Astrocyte (in vitro differentiated cells and primary cell): ENCODE measurements at regions not wholly inside any gene's neighbourhood (a gene's known extent, or its start where the extent isn't known, plus 50 kb on each side); places are given as distances from the start of the nearest gene placed in this dataset.
A peak's percentile ranks its signal among the peaks of the same experiment; 100 is the strongest.

ENCODE experiments used
- DNase-seq: peaks from one replicate; pipeline ENCODE4 v3.0.0-alpha.2; 2010; ENCODE audit warnings: low read depth
- FAIRE-seq: peaks from 2 replicates; lab custom pipeline; 2011; peaks lifted over from hg19 to GRCh38; lab: Jason Lieb, UNC
- H2AFZ ChIP-seq: 2 replicates; pipeline ENCODE4 v1.6.0; 2012; ENCODE audit warnings: low read depth, low read length, inconsistent platforms
- H3K27ac ChIP-seq: 2 replicates; pipeline ENCODE4 v1.5.1; 2011; ENCODE audit warnings: low read depth, low read length, inconsistent platforms
- H3K27me3 ChIP-seq: 2 replicates; pipeline ENCODE4 v1.6.0; 2011; ENCODE audit warnings: low read length, inconsistent platforms; ENCODE audit not compliant: insufficient read depth
- H3K36me3 ChIP-seq: 2 replicates; pipeline ENCODE4 v1.5.1; 2011; ENCODE audit warnings: low read length, inconsistent platforms; ENCODE audit not compliant: insufficient read depth
- H3K4me1 ChIP-seq: 2 replicates; pipeline ENCODE4 v1.5.1; 2011; ENCODE audit warnings: low read length, inconsistent platforms; ENCODE audit not compliant: insufficient read depth
- H3K4me2 ChIP-seq: 2 replicates; pipeline ENCODE4 v1.6.0; 2012; ENCODE audit warnings: low read length, inconsistent platforms
- H3K4me3 ChIP-seq: 2 replicates; pipeline ENCODE4 v1.5.1; 2011; ENCODE audit warnings: low read depth, mild to moderate bottlenecking, low read length, inconsistent platforms; ENCODE audit not compliant: insufficient read depth
- H3K79me2 ChIP-seq: 2 replicates; pipeline ENCODE4 v1.6.0; 2012; ENCODE audit warnings: mild to moderate bottlenecking, low read length, inconsistent platforms; ENCODE audit not compliant: insufficient read depth
- H3K9ac ChIP-seq: 2 replicates; pipeline ENCODE4 v1.6.0; 2012; ENCODE audit warnings: mild to moderate bottlenecking, low read length, inconsistent platforms
- H3K9me3 ChIP-seq: 2 replicates; pipeline ENCODE4 v1.5.1; 2012; ENCODE audit warnings: low read depth, mild to moderate bottlenecking, low read length, inconsistent platforms; ENCODE audit not compliant: insufficient read depth
- H4K20me1 ChIP-seq: 2 replicates; pipeline ENCODE4 v1.6.0; 2012; ENCODE audit warnings: low read length, inconsistent platforms; ENCODE audit not compliant: insufficient read depth
- H3K27ac Mint-ChIP-seq: one replicate; pipeline ENCODE4 v1.8.0; 2021; ENCODE audit warnings: mild to moderate bottlenecking, mixed read lengths; ENCODE audit not compliant: unreplicated experiment
- H3K27me3 Mint-ChIP-seq: one replicate; pipeline ENCODE4 v1.8.0; 2021; ENCODE audit warnings: low read depth, mixed read lengths; ENCODE audit not compliant: unreplicated experiment
- H3K36me3 Mint-ChIP-seq: one replicate; pipeline ENCODE4 v1.8.0; 2021; ENCODE audit warnings: low read depth, mixed read lengths; ENCODE audit not compliant: unreplicated experiment
- H3K4me1 Mint-ChIP-seq: one replicate; pipeline ENCODE4 v1.8.0; 2021; ENCODE audit warnings: low read depth, mixed read lengths; ENCODE audit not compliant: unreplicated experiment
- H3K4me3 Mint-ChIP-seq: one replicate; pipeline ENCODE4 v1.8.0; 2021; ENCODE audit warnings: mild to moderate bottlenecking, moderate library complexity, mixed read lengths; ENCODE audit not compliant: unreplicated experiment
- H3K9me3 Mint-ChIP-seq: one replicate; pipeline ENCODE4 v1.8.0; 2021; ENCODE audit warnings: mild to moderate bottlenecking, mixed read lengths; ENCODE audit not compliant: unreplicated experiment
- EZH2 ChIP-seq: IDR thresholded peaks from 2 replicates; pipeline ENCODE4 v1.6.1; 2012; ENCODE audit warnings: mild to moderate bottlenecking, low read length, inconsistent platforms; ENCODE audit not compliant: insufficient read depth
- TF ChIP-seq, protein P1 (sequence below): IDR thresholded peaks from 2 replicates; pipeline ENCODE4 v1.5.1; 2011; ENCODE audit warnings: low read depth, mild to moderate bottlenecking, inconsistent platforms, low read length, moderate library complexity; ENCODE audit not compliant: insufficient read depth

DNA sequence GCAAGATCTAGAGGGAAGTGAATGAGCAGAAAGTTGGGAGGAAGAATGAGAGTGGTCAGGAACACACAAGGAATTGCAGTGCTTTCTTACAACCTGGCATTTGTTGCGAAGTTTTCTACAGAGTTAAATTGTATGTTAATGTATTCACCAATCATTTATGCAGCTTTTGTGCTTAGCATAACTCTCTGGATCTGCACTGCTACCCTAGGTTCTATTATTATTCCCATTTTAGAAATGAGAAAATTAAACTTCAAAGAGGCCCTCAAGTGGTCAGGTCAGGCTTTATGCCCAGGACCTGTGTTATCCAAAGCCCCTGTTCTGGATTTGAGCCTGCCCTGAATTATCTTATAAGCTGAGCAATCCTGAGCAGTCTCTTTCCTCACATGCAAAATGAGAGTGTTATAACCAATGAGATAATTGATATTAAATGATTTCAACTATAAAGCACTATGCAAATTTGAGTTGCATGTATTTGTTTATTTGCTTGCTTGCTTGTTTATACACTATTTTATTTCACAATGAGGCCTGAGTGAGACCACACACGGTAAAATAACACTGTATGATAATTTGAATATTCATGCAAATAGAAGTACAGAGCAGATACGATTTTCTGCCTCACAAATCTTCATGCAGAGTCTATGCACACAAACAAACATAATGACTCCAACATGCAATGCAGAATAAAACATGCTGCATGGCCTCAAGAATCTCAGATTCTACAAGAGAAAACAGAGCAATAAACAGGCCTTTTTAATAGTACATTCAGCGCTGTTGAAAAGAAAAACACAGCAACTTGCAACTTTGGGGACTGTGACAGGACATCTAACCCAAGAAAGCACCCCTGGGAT, 323.0 kb downstream of the PLPP3 start:
- no peak for TF ChIP-seq EZH2
- TF ChIP-seq, protein P1, sequence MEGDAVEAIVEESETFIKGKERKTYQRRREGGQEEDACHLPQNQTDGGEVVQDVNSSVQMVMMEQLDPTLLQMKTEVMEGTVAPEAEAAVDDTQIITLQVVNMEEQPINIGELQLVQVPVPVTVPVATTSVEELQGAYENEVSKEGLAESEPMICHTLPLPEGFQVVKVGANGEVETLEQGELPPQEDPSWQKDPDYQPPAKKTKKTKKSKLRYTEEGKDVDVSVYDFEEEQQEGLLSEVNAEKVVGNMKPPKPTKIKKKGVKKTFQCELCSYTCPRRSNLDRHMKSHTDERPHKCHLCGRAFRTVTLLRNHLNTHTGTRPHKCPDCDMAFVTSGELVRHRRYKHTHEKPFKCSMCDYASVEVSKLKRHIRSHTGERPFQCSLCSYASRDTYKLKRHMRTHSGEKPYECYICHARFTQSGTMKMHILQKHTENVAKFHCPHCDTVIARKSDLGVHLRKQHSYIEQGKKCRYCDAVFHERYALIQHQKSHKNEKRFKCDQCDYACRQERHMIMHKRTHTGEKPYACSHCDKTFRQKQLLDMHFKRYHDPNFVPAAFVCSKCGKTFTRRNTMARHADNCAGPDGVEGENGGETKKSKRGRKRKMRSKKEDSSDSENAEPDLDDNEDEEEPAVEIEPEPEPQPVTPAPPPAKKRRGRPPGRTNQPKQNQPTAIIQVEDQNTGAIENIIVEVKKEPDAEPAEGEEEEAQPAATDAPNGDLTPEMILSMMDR: no peak
- Histone ChIP-seq H3K27me3 (no peaks in the 10 kb centered on the region), H3K4me3 (no peak overlapping the region), H3K9me3 (no peaks in the 10 kb centered on the region), H3K36me3 (no peaks in the 10 kb centered on the region), H3K4me2 (no peak overlapping the region), H3K27ac (no peak overlapping the region), H3K79me2 (no peaks in the 10 kb centered on the region), H3K4me1 (no peaks in the 10 kb centered on the region), H3K9ac (no peak overlapping the region), H4K20me1 (no peaks in the 10 kb centered on the region), H2AFZ (no peak overlapping the region)
- Mint-ChIP-seq H3K27me3 (peaks cover 12% of the 10 kb centered on the region), H3K4me3 (no peak overlapping the region), H3K9me3 (peaks cover 3% of the 10 kb centered on the region), H3K4me1 (no peaks in the 10 kb centered on the region), H3K36me3 (no peaks in the 10 kb centered on the region), H3K27ac (no peak overlapping the region)
- DNase-seq: no peak
- no peak for FAIRE-seq

DNA sequence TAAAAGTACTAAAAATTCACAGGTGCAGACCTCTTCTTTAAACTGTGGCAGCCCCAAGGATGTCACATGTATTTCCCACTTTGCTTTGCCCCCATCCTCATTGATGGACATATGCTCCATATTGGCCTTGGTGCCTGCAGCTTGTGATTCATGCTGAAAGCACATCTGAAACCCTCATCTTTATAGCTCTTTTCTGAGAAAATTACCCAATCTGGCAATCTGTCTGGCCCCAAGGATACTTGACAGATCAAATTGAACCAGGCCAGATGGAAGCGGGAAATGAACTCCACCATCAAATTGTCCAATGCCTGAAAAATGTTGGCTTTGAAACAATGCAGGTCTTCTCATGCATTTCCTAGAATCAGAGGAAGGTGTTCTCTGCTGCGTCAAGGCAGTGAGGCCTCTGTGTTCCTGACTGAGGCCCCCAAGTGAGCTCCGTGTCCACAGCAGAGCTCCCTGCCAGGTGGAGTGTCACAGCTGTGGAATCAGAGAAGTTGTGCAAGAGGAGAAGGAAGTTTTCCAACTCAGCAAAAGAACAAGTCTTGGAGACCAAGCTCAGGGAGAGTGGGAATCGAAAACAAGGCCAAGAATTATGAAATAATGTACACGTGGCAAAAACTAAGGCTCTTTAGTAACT, 323.7 kb downstream of the PLPP3 start:
- H3K27me3 Mint-ChIP-seq: peaks cover 12% of the 10 kb centered on the region
- Histone ChIP-seq H3K4me1 (no peaks in the 10 kb centered on the region), H3K27ac (no peak overlapping the region), H3K36me3 (no peaks in the 10 kb centered on the region), H2AFZ (no peak overlapping the region), H3K4me3 (no peak overlapping the region), H3K27me3 (no peaks in the 10 kb centered on the region), H3K4me2 (no peak overlapping the region), H3K9ac (no peak overlapping the region), H3K79me2 (no peaks in the 10 kb centered on the region), H3K9me3 (no peaks in the 10 kb centered on the region), H4K20me1 (no peaks in the 10 kb centered on the region)
- H3K36me3 Mint-ChIP-seq: no peaks in the 10 kb centered on the region
- DNase-seq (peak; percentile 17), FAIRE-seq (no peak)
- H3K4me1 Mint-ChIP-seq: no peaks in the 10 kb centered on the region
- peaks cover 3% of the 10 kb centered on the region for H3K9me3 Mint-ChIP-seq
- no peak overlapping the region for H3K4me3 Mint-ChIP-seq
- TF ChIP-seq, protein P1: no peak
- no peak for TF ChIP-seq EZH2
- H3K27ac Mint-ChIP-seq: no peak overlapping the region

DNA sequence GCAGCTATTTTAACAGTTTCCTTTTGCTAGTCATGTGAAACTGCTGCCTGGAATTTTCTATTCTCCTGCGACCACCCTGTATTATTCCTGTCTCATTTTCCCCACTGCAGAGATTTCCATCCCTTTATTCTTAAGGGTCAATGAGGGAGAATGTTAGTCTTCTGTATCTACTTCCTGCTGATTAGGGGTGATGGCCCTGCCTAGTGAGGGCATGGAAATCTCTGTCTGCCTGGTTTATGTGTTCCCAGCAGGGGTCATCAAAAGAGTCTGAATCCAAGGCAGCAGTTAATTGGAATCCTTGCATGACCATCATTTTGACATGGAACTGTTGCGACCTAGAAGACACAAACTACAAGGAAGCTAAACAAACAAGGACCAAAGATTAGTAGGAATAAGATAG, 325.2 kb downstream of the PLPP3 start:
- no peaks in the 10 kb centered on the region for H3K4me1 Mint-ChIP-seq

More for the DNA sequence above, 325.2 kb downstream of the PLPP3 start:
- no peaks in the 10 kb centered on the region for H3K36me3 Mint-ChIP-seq
- H3K4me3 Mint-ChIP-seq: no peak overlapping the region
- FAIRE-seq (no peak), DNase-seq (no peak)
- Histone ChIP-seq H4K20me1 (no peaks in the 10 kb centered on the region), H3K4me1 (no peaks in the 10 kb centered on the region), H3K9me3 (no peaks in the 10 kb centered on the region), H3K27ac (no peak overlapping the region), H3K79me2 (no peaks in the 10 kb centered on the region), H3K9ac (no peak overlapping the region), H2AFZ (no peak overlapping the region), H3K4me2 (no peak overlapping the region), H3K4me3 (no peak overlapping the region), H3K27me3 (no peaks in the 10 kb centered on the region), H3K36me3 (no peaks in the 10 kb centered on the region)
- H3K27ac Mint-ChIP-seq: no peak overlapping the region
- H3K27me3 Mint-ChIP-seq: peaks cover 12% of the 10 kb centered on the region
- no peaks in the 10 kb centered on the region for H3K9me3 Mint-ChIP-seq
- TF ChIP-seq, protein P1: no peak
- no peak for TF ChIP-seq EZH2
